ENCODE measurements at regions not wholly inside any gene's neighbourhood (a gene's known extent, or its start where the extent isn't known, plus 50 kb on each side); places are given as distances from the start of the nearest gene placed in this dataset.

GRCh38 chr13:72246396-72246795 lies 379.4 kb upstream of the DACH1 start:
- H3K27ac ChIP-seq (ENCODE audit: insufficient read depth, low read length), result no peak overlapping the region
- H3K4me1 ChIP-seq (ENCODE audit: control insufficient read depth, extremely low read depth, insufficient read depth, low read length), result no peaks in the 10 kb centered on the region
- no peaks in the 10 kb centered on the region for H3K27me3 ChIP-seq (ENCODE audit: control insufficient read depth, insufficient read depth, low read length)
- H3K36me3 ChIP-seq (ENCODE audit: control insufficient read depth, insufficient read depth, low read length), result no peaks in the 10 kb centered on the region
- no peaks in the 10 kb centered on the region for H3K79me2 ChIP-seq (ENCODE audit: control insufficient read depth, insufficient read depth, low read length)
- H4K20me1 ChIP-seq (ENCODE audit: control insufficient read depth, extremely low read depth, insufficient read depth, low read length), result no peaks in the 10 kb centered on the region
- H3K4me3 ChIP-seq (replicated peaks in 1 of 4; ENCODE audit: control extremely low read depth in 1 of 4, insufficient read depth in 1 of 4, low read depth in 3 of 4, low read length in 4 of 4), result no peak overlapping the region
- no peaks in the 10 kb centered on the region for H3K9me3 ChIP-seq (ENCODE audit: control insufficient read depth, insufficient read depth, low read depth, low read length)
- H3K4me2 ChIP-seq (ENCODE audit: extremely low read depth, insufficient read depth, low read length), result no peak overlapping the region
- H2AFZ ChIP-seq (ENCODE audit: low read length), result no peak overlapping the region
- peak in 1 of 2 donors; percentile 22 for DNase-seq (ENCODE audit: low read depth in 2 of 2)
- TF ChIP-seq EZH2 (IDR thresholded peaks at IDR 0.05; ENCODE audit: low read length, missing control alignments), result no peak
- no peak overlapping the region for H3K9ac ChIP-seq (ENCODE audit: insufficient read depth, low read length)

DNA sequence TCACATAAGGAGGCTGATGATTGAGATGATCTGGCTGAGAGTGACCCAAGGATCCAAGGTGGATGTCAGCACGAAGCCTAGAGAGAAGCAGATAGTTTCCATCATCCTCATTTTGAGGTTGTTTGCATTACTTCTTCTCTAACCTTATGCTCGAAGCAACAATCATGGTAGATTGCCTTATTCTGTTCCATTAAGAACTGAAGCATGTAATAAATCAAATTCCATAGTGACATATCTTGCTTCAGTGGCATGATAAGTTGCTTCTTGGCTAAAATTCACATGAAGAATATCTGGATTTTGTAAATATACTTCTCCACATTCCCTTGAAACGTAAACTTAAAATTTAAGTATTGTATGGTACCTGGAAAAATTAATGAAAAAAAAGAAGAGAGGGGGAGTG lies 377.8 kb upstream of the DACH1 start:
- Histone ChIP-seq H3K36me3 (ENCODE audit: control insufficient read depth, insufficient read depth, low read length) (no peaks in the 10 kb centered on the region), H3K4me3 (replicated peaks in 1 of 4; ENCODE audit: control extremely low read depth in 1 of 4, insufficient read depth in 1 of 4, low read depth in 3 of 4, low read length in 4 of 4) (no peak overlapping the region), H3K9me3 (ENCODE audit: control insufficient read depth, insufficient read depth, low read depth, low read length) (no peaks in the 10 kb centered on the region), H3K9ac (ENCODE audit: insufficient read depth, low read length) (no peak overlapping the region), H2AFZ (ENCODE audit: low read length) (no peak overlapping the region), H3K27ac (ENCODE audit: insufficient read depth, low read length) (no peak overlapping the region), H3K27me3 (ENCODE audit: control insufficient read depth, insufficient read depth, low read length) (no peaks in the 10 kb centered on the region), H4K20me1 (ENCODE audit: control insufficient read depth, extremely low read depth, insufficient read depth, low read length) (no peaks in the 10 kb centered on the region), H3K4me1 (ENCODE audit: control insufficient read depth, extremely low read depth, insufficient read depth, low read length) (no peaks in the 10 kb centered on the region), H3K4me2 (ENCODE audit: extremely low read depth, insufficient read depth, low read length) (no peak overlapping the region), H3K79me2 (ENCODE audit: control insufficient read depth, insufficient read depth, low read length) (no peaks in the 10 kb centered on the region)
- no peak for DNase-seq (ENCODE audit: low read depth in 2 of 2)
- TF ChIP-seq CTCF (conservative IDR thresholded peaks at IDR 0.05 in 1 of 2, IDR thresholded peaks at IDR 0.05 in 1 of 2; ENCODE audit: low read depth in 1 of 2, low read length in 2 of 2), result no peak
- TF ChIP-seq EZH2 (IDR thresholded peaks at IDR 0.05; ENCODE audit: low read length, missing control alignments), result no peak

- Histone ChIP-seq H2AFZ (ENCODE audit: low read length) (no peak overlapping the region), H3K4me2 (ENCODE audit: extremely low read depth, insufficient read depth, low read length) (no peak overlapping the region), H3K9ac (ENCODE audit: insufficient read depth, low read length) (no peak overlapping the region), H4K20me1 (ENCODE audit: control insufficient read depth, extremely low read depth, insufficient read depth, low read length) (no peaks in the 10 kb centered on the region), H3K27me3 (ENCODE audit: control insufficient read depth, insufficient read depth, low read length) (no peaks in the 10 kb centered on the region), H3K27ac (ENCODE audit: insufficient read depth, low read length) (no peak overlapping the region), H3K4me1 (ENCODE audit: control insufficient read depth, extremely low read depth, insufficient read depth, low read length) (no peaks in the 10 kb centered on the region), H3K36me3 (ENCODE audit: control insufficient read depth, insufficient read depth, low read length) (no peaks in the 10 kb centered on the region), H3K9me3 (ENCODE audit: control insufficient read depth, insufficient read depth, low read depth, low read length) (no peaks in the 10 kb centered on the region), H3K79me2 (ENCODE audit: control insufficient read depth, insufficient read depth, low read length) (no peaks in the 10 kb centered on the region), H3K4me3 (replicated peaks in 1 of 4; ENCODE audit: control extremely low read depth in 1 of 4, insufficient read depth in 1 of 4, low read depth in 3 of 4, low read length in 4 of 4) (no peak overlapping the region)
- no peak for DNase-seq (ENCODE audit: low read depth in 2 of 2)
- no peak for TF ChIP-seq EZH2 (IDR thresholded peaks at IDR 0.05; ENCODE audit: low read length, missing control alignments)
- no peak for TF ChIP-seq CTCF (conservative IDR thresholded peaks at IDR 0.05 in 1 of 2, IDR thresholded peaks at IDR 0.05 in 1 of 2; ENCODE audit: low read depth in 1 of 2, low read length in 2 of 2)
Measured at GRCh38 chr13:72230131-72230530, 363.1 kb upstream of the DACH1 start.

Measured in fibroblast of lung (primary cell).